Fibroblast of the aortic adventitia (primary cell): ENCODE measurements at regions not wholly inside any gene's neighbourhood (a gene's known extent, or its start where the extent isn't known, plus 50 kb on each side); places are given as distances from the start of the nearest gene placed in this dataset.
"Not testable (repeated sequence)": the region's sequence is repeated elsewhere in the genome, so short reads cannot be mapped to it uniquely, and the experiment has no call there.

Experiments
- DNase-seq: peaks from one replicate; pipeline ENCODE4 v3.0.0-alpha.2; 2010; ENCODE audit warnings: low read depth
- H3K4me3 ChIP-seq: 2 replicates; pipeline ENCODE4 v1.5.1; 2011; ENCODE audit warnings: low read depth, mild to moderate bottlenecking, control low read depth, low read length, moderate library complexity
- TF ChIP-seq, protein P1 (sequence below): IDR thresholded peaks from 2 replicates; pipeline ENCODE4 v1.5.1; 2011; ENCODE audit warnings: mild to moderate bottlenecking, low read length, control low read depth, inconsistent platforms; ENCODE audit not compliant: insufficient read depth

DNA sequence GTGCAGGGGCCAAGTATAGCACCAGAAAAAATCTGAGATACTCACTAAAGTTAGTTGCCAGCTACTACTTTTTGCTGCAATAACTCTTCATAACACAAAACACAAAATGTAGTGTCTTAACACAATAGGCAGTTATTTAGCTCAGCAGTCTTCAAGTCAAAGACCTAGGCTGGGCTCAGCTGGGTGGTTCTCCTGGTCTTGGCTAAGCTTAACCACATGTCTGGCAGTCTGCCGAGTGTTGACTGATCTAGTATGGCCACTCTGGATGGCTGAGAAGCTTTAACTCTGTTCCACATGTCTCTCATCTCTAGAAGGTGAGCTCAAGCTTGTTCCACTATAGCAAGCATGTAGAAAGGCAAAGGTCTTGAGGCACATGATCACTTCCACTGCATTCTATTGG is 451.6 kb downstream of the SOX11 start:
- DNase-seq = no peak
- TF ChIP-seq, protein P1, sequence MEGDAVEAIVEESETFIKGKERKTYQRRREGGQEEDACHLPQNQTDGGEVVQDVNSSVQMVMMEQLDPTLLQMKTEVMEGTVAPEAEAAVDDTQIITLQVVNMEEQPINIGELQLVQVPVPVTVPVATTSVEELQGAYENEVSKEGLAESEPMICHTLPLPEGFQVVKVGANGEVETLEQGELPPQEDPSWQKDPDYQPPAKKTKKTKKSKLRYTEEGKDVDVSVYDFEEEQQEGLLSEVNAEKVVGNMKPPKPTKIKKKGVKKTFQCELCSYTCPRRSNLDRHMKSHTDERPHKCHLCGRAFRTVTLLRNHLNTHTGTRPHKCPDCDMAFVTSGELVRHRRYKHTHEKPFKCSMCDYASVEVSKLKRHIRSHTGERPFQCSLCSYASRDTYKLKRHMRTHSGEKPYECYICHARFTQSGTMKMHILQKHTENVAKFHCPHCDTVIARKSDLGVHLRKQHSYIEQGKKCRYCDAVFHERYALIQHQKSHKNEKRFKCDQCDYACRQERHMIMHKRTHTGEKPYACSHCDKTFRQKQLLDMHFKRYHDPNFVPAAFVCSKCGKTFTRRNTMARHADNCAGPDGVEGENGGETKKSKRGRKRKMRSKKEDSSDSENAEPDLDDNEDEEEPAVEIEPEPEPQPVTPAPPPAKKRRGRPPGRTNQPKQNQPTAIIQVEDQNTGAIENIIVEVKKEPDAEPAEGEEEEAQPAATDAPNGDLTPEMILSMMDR = no peak
- no peak overlapping the region for H3K4me3 ChIP-seq

DNA sequence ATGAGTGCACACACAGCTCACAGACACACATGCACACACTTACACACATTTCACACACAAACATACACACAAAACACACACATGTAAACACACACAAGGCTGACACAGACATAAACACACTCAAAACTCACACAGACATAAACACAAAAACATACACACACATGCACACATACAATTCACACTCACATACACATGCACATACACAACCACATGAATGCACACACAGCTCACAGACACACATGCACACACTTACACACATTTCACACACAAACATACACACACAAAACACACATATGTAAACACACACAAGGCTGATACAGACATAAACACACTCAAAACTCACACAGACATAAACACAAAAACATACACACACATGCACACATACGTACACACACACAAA is 455.0 kb downstream of the SOX11 start:
- DNase-seq, H3K4me3 ChIP-seq: not testable (repeated sequence)

DNA sequence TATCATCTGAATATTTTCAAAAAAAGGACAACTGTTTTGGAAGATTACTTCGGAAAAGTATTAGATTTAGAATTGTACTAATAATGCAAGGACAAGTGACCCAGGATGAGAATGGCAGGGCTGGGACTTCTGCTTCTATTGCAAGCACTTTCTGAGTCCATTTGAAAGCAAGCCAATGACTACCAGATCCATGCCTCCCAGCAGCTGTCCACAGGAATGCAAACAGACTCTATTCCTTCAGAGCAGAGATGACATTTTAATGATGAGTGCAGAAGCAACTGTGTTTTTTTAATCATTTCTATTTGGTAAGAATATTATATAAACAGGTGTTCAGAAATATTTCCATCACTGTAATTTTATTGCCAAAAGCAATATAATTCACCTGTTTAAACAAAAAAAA is 456.7 kb downstream of the SOX11 start:
- no peak overlapping the region for H3K4me3 ChIP-seq
- TF ChIP-seq, protein P1 = no peak
- no peak for DNase-seq

DNA sequence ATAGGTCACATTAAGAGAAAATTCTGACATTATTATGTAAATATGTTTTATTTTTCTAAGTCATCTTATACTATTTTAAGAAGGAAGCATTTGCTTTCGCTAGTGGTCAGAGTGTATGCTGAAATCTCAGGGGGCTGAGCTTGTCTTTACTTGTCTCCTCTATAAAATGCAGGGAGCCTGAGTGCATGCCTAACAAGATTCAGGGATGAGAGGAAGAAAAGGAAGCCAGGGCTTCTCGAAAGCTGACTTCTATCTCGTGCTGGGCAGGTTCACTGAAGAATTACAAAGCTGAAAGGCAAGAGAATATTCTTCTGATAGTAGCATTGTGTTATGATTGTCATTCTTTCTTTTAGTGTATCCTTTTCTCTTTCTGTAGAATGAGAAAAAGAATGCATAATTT is 467.4 kb downstream of the SOX11 start:
- DNase-seq = no peak
- H3K4me3 ChIP-seq = no peak overlapping the region
- TF ChIP-seq, protein P1 = no peak

DNA sequence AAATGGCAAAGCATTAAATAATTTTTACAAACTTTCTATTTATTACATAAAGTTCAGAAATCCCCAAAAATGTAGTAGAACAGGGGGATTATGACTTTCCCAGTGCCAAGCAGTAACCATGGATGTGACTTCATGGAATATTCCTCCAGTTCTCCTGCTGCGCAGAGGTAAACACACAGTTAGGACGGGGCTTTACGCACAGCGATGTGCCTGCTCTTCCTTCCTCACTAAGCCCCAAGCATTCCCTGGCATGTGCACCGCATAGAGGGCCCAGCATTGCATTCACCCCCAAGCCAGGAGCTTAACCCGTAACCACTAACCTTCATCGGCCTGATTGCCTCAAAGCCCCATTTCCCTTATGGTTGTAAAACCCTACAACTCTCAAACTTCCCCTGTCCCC is 471.7 kb downstream of the SOX11 start:
- TF ChIP-seq, protein P1 = no peak
- DNase-seq = no peak
- H3K4me3 ChIP-seq = no peak overlapping the region

DNA sequence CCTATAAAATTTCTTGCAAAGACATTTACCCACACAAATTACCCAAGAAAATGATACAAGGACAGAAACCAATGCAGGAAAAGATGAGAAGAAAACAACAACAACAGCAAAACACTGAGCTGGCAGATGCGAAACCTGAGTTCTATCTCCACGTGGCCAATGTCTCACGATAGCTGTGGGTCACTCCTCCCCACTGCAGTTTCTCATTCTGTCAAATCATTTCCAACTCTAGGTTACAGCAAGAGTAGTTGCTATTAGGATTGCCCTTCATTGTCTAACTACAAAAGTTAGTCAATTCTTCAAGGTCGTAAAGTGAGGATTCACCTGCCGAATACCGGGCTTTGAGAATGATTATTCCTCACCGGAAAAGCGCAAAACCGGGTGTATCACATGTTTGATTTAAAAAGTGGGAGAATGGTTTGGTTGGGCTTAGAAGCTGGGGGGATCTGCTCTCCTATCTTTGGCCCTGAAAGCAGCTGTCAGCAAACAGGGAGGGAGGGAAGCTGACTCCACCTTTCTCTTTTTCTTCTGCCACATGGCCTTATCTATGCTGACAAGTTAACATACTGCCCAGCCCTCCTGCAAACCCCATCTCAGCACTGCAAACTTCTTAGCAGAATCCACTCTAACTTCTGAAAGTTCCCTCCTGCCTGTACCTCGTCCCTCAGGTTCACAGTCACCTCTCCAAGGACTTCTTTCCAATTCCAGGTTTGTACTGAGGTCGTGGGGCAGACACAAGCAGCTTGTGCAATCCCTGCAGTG is 473.0 kb downstream of the SOX11 start:
- no peak for DNase-seq
- TF ChIP-seq, protein P1 = no peak
- H3K4me3 ChIP-seq = no peak overlapping the region

DNA sequence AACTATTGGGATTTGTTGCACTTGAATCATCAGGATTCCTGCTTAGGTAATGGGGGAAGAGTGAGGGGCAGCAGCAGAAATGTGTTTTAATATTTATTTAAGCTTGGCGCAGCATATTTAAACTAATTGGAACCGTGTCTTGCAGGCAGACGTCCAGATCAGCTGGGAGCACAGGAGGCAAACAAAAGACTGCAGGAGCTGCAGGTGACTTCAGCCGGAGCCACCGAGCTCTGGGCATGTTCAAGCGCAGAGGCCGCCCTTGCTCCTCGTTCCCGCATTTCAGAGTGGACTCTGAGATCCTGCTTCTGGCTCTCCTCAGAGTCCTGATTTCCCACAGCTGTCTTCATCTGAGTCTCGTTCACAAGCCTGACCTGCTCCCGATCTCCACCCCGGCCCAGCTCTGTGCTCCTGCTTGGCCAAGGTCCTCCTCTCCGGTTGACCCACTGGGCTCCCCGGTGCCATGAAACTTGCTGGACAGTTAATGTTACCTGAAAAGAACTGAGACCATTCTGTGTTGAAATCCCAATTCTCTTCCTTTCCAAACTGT is 475.5 kb downstream of the SOX11 start:
- TF ChIP-seq, protein P1 = no peak
- H3K4me3 ChIP-seq = no peak overlapping the region
- no peak for DNase-seq
